Psoas muscle (tissue), 7 donors: ENCODE measurements at regions not wholly inside any gene's neighbourhood (a gene's known extent, or its start where the extent isn't known, plus 50 kb on each side); places are given as distances from the start of the nearest gene placed in this dataset.

Source experiments
- ATAC-seq, 4 donors: fragments of 200-7000 bp; cut with Tn5 transposase; one replicate each; pipeline ENCODE4 v1.9.1; 2020; ENCODE audit warnings: moderate library complexity in 3 of 4, mild to moderate bottlenecking in 2 of 4
- DNase-seq, 2 donors: peaks; one replicate each; pipeline ENCODE4 v3.0.0-alpha.2; 2020
- H3K27ac ChIP-seq: fragments of 200-600 bp; one replicate; pipeline ENCODE4 v1.8.0; 2022
- H3K27me3 ChIP-seq, 3 donors: fragments of 200-600 bp in 1 of 3; one replicate each; pipeline versions ENCODE4 v1.6.1 to v1.8.0; 2013 to 2022; ENCODE audit warnings: low read length in 2 of 3, mild to moderate bottlenecking in 2 of 3, moderate library complexity in 1 of 3; ENCODE audit not compliant: insufficient read depth in 3 of 3
- H3K36me3 ChIP-seq, 2 donors: fragments of 200-600 bp in 1 of 2; one replicate each; pipeline versions ENCODE4 v1.6.1 to v1.8.0; 2013 to 2022; ENCODE audit warnings: low read depth in 1 of 2, mild to moderate bottlenecking in 1 of 2, moderate library complexity in 1 of 2; ENCODE audit not compliant: insufficient read depth in 1 of 2
- H3K4me1 ChIP-seq: fragments of 200-600 bp; one replicate; pipeline ENCODE4 v1.8.0; 2022
- H3K4me3 ChIP-seq: fragments of 200-600 bp; one replicate; pipeline ENCODE4 v1.8.0; 2022; ENCODE audit warnings: mild to moderate bottlenecking
- H3K9me3 ChIP-seq: fragments of 200-600 bp; one replicate; pipeline ENCODE4 v1.8.0; 2022
- WGBS, 3 donors: extraction: QIAGEN DNeasy Blood & Tissue Kit; methylation state at CpG; one replicate each; pipeline versions ENCODE4 v1.1.6 to v1.1.7; 2013; 5-methylcytosine and 5-hydroxymethylcytosine counted together
- intact Hi-C, 2 donors: fragments of 100-400 bp; cut with DNase I; formaldehyde crosslinking; loops; one replicate each; pipeline versions ENCODE4 v1.11.0 to v1.14.2; 2022
- TF ChIP-seq, protein P1 (sequence below): fragments of 200-600 bp; IDR thresholded peaks from one replicate; pipeline ENCODE4 v1.8.0; 2022; ENCODE audit warnings: antibody characterized with exemption
- donor health status: healthy with polysubstance abuse.
- donor health status: DM: no; HTN: no; CAD: no; lungs with moderate emphysema.
- donor health status: Bipolar disorder and iron deficiency.
- donor health status: healthy.
- donor health status: DM: yes; HTN: yes; CAD: no.
- donor health status: DM: no; HTN: no; CAD: no.
- donor health status: DM: yes; HTN: yes; CAD: no.

DNA sequence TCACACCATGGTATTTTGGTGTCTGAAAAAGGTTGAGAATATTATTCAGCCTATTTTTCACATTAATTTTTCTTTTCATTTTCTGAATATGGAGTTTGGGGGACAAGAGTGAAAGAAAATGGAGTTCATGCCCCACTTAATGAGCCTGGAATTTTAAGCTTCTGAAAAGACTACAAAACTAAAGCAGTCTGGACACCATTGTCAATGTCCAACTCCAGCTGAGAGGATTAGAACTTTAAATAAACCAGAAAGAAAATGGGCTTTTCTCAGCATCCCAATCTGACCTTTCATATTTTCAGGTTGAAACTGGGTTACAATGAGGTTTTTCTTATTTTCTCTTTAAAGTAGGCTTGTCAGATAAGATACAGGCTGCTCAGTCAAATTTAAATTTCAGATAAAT is 207.7 kb downstream of the SLC6A15 start:
- Histone ChIP-seq H3K27ac (no peak overlapping the region), H3K9me3 (no peaks in the 10 kb centered on the region), H3K4me3 (no peak overlapping the region), H3K27me3 (no peaks in the 10 kb centered on the region), H3K36me3 (no peaks in the 10 kb centered on the region), H3K4me1 (no peaks in the 10 kb centered on the region)
- no peak for ATAC-seq
- TF ChIP-seq, protein P1, sequence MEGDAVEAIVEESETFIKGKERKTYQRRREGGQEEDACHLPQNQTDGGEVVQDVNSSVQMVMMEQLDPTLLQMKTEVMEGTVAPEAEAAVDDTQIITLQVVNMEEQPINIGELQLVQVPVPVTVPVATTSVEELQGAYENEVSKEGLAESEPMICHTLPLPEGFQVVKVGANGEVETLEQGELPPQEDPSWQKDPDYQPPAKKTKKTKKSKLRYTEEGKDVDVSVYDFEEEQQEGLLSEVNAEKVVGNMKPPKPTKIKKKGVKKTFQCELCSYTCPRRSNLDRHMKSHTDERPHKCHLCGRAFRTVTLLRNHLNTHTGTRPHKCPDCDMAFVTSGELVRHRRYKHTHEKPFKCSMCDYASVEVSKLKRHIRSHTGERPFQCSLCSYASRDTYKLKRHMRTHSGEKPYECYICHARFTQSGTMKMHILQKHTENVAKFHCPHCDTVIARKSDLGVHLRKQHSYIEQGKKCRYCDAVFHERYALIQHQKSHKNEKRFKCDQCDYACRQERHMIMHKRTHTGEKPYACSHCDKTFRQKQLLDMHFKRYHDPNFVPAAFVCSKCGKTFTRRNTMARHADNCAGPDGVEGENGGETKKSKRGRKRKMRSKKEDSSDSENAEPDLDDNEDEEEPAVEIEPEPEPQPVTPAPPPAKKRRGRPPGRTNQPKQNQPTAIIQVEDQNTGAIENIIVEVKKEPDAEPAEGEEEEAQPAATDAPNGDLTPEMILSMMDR, result no peak
- DNase-seq, result no peak
- intact Hi-C loops, result loop anchor here in 1 of 2 donors (1.0 kb wide), 1 partner anchor 46 kb away; no protein-coding TSS in a partner anchor

DNA sequence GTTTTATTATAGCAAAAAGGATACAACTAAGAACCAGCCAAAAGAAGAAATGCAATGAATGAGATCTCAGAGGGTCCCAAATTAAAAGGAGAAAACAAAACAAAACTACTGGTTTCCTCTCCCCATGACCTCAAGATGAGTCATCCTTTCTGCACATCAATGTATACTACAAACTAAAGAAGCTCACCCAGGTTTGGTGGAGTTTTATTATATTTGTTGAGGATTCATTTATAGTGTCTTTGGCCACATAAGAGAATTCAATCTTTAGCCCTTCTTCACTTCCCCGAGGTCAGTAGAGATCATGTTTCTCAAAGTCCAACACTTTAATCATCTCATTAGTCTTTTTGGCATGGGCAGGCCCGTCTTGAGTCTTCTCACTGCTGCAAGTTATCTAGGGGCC is 210.6 kb downstream of the SLC6A15 start:
- Histone ChIP-seq H3K9me3 (no peaks in the 10 kb centered on the region), H3K4me1 (no peaks in the 10 kb centered on the region), H3K4me3 (no peak overlapping the region), H3K27me3 (no peaks in the 10 kb centered on the region), H3K36me3 (no peaks in the 10 kb centered on the region), H3K27ac (no peak overlapping the region)
- DNase-seq (no peak), ATAC-seq (no peak)
- WGBS, 3 donors, result 23 to 34% (median 28%) methylated on average over 2 of the region's 2 CpGs
- TF ChIP-seq, protein P1, result no peak
- intact Hi-C loops, result no loop called here

DNA sequence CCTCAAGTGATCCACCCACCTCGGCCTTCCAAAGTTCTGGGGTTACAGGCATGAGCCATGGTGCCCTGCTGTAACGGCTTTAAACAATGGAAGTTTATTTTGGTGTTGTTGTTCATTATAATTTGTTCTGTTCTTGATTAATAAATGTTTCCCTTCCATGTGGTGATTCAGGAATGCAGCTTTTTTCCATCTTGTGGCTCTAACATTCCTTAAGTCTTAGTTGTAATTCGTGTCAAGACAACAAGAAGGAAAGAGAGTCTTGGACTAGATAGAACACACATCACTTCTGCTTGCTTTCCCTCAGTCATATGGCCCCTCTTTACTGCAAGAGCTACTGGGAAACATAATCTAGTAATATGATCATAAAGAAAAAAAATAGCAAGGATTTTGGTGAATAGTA is 211.6 kb downstream of the SLC6A15 start:
- no peaks in the 10 kb centered on the region for H3K9me3 ChIP-seq
- WGBS, 3 donors, result 72 to 90% (median 76%) methylated on average over 3 of the region's 3 CpGs
- no peak overlapping the region for H3K27ac ChIP-seq
- no peaks in the 10 kb centered on the region for H3K4me1 ChIP-seq
- ATAC-seq, result no peak
- DNase-seq, result no peak
- H3K36me3 ChIP-seq, result no peaks in the 10 kb centered on the region
- H3K27me3 ChIP-seq, result no peaks in the 10 kb centered on the region
- intact Hi-C loops, result no loop called here
- TF ChIP-seq, protein P1, result no peak
- no peak overlapping the region for H3K4me3 ChIP-seq

DNA sequence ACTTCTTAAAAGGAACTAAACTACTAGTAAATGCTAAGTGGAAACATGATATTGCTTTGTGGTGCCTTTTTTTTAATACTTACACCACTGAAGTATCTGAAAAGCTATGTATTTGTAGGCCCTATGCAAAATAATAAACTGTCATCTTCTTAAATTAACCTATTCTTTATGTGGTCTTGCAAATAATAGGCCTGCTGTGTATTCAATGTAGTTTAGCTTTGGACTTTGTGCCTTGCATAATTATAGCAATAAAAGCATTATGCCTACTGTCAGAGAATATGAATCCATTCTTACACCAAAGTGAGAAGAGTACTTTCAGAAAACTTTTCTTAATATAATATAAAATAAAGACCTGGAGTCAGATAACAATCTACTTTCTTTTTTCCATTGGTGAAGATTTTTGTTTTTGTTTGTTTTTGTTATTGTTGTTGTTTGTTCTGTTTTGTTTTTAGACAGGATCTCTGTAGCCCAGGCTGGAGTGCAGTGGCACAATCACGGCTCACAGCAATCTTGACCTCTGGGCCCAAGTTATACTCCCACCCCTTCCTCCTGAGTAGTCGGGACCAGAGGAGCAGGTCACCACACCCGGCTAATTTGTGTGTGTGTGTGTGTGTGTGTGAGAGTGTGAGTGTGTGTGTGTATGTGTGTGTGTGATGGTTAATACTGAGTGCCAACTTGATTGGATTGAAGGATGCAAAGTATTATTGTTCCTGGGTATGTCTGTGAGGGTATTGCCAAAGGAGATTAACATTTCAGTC is 213.8 kb downstream of the SLC6A15 start:
- no peak for DNase-seq
- no peaks in the 10 kb centered on the region for H3K27me3 ChIP-seq
- 73 to 77% (median 73%) methylated on average over 3 of the region's 3 CpGs for WGBS, 3 donors
- H3K4me3 ChIP-seq, result no peak overlapping the region
- H3K36me3 ChIP-seq, result no peaks in the 10 kb centered on the region
- TF ChIP-seq, protein P1, result no peak
- H3K9me3 ChIP-seq, result no peaks in the 10 kb centered on the region
- ATAC-seq, result no peak
- intact Hi-C loops, result no loop called here
- H3K4me1 ChIP-seq, result no peaks in the 10 kb centered on the region
- no peak overlapping the region for H3K27ac ChIP-seq
